HS-5 (cell line): ENCODE measurements at regions not wholly inside any gene's neighbourhood (a gene's known extent, or its start where the extent isn't known, plus 50 kb on each side); places are given as distances from the start of the nearest gene placed in this dataset.
"Not testable (repeated sequence)": the region's sequence is repeated elsewhere in the genome, so short reads cannot be mapped to it uniquely, and the experiment has no call there.

Experiments
- DNase-seq: peaks from one replicate; pipeline ENCODE4 v3.0.0-alpha.2; 2012; ENCODE audit warnings: low read depth

- DNase-seq: no peak
Observed at GRCh38 chr2:16200554-16201193, 260.3 kb downstream of the MYCN start.

DNA sequence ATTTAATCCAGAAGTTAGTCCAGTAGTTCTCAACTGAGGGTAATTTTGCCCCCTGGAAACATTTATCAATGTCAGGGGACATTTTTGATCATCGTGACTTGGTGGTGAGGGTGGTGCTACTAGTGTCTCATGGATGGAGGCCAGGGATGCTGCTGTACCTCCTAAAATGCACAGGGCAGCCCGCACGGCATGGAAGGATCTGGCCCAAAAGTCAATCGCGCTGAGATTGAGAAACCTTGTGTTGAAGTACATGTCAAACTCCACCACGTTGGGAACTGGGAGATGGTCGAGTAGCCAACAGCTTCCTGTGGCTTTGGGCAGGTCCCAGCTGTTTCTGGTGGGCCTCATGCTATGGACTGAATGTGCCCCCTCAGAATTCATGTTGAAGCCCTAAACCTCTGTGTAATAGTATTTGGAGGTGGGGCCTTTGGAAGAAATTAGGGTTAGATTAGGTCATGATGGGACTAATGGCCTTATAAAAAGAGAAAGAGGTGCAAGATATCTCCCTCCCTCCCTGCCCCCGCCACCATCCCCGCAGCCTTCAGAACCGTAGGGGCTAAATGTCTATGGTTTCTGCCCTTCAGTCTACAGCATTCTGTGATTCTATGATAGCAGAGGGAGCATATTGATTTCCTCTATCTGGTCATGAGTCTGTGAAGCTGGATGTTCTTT is 259.7 kb downstream of the MYCN start:
- DNase-seq: no peak

DNA sequence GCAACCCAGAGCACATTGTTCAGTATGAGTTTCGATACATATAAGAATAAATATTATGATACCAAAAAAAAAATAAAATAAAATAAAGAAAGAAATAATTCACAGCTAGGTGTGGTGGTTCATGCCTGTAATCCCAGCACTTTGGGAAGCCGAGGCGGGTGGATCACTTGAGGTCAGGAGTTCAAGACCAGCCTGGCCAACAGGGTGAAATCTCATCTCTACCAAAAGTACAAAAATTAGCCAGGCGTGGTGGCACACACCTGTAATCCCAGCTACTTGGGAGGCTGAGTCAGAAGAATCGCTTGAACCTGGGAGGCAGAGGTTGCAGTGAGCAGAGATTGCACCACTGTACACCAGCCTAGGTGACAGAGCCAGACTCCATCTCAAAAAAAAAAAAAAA is 258.9 kb downstream of the MYCN start:
- DNase-seq: not testable (repeated sequence)

DNA sequence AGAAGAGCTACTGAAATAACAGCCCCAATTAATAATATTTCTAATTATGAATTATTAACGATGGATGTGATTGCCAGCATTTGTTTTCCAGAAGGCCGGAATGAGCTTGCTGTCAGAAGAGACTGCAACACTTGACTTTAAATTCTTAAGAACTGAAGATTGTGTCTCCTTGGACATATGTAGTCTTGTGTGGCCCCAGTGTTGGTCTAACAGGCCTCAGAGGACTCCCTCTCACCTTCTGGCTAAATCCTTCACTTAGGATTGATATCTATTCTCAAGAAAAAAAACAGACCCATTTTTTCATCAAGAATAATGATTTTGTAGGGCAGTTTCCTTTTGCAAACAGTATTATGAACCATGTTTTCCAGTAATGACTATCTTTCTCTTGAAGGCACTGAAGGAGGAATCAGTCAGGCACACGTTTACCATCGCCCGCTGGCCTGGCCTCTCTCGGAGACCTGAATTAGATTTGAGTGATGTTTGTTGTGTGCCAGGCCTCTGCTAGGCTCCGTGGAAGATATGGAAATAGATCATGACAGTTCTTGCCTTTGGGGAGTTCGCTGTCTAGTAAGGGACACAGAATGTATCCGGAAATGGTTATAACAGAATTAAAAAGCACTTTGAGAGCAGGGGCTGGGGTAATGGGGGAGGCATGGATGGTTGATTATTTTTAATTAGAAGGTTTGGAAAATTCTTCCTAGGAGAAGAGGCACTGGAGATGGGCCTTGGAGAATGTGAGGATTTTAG is 258.0 kb downstream of the MYCN start:
- no peak for DNase-seq

DNA sequence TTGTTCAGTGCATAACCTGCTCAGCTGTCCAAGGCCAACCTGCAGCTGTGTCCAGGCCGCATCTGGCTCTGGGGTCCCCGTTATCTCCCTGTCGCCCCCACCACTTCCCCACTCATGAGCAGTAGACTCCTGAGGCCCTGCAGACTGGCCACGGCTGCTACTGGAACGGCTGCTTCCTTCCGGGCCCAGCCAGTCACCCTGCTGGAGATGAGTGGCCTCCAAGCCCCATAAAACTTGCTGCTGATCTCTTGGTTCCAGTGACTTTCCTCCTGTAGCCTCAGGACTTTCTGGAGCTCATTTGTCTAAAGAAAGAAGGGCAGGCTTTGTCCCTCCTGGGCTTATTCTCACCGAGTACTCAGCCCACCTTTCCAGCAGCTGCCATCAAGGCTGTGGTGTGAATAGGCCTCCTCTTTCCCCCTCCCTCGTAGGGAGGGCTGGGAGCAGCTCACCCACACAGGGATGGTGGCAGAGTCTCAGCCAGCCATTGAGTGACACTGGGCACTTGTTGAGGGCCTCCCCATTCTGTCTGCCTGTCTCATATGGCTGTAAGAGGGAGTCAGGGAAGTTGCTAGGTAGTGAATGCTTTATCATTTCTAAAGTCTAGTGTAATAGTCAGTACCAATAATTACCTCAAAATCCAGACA is 257.3 kb downstream of the MYCN start:
- no peak for DNase-seq

- DNase-seq: no peak
Observed at GRCh38 chr2:16196687-16197503, 256.5 kb downstream of the MYCN start.

DNA sequence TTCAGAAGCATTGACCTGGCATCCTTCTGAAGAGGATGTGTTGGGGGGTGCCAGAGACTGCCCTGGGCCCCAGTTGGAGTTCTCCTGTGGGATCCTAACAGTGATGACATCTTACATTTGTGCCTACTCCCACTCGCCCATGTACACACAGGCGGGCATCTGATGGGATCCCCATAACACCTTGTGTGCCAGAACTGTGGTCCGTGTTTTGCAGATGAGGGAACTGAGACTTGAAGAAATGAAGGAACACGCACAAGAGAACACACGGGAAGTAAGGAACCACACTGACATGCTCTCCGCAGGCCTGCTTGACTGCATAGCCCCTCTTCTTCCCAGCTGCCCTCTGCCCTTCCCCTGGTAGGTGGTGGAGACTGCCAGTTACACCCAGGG is 255.3 kb downstream of the MYCN start:
- DNase-seq: no peak

GRCh38 chr2:16194931-16195680 is 254.8 kb downstream of the MYCN start:
- DNase-seq: no peak

DNA sequence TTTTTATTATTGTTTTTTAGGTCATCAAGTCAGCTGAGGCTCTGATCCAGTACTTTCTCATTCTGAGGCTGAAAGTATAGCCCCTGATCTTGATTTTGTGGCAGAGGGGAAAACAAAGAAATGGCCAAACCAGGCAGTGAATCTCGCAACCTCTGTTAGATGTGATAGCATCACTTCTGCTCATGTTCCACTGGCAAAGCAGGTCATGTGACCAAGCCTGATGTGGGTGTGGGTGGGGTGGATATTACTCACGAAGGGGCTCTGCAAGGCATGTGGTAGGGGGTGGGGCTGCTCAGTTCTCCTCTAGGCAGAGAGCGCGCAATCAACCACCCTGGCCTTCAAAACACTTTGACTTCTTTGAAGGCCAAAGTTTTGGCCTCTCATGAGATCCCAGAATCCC is 254.2 kb downstream of the MYCN start:
- no peak for DNase-seq

GRCh38 chr2:16194096-16194390 is 253.7 kb downstream of the MYCN start:
- DNase-seq: no peak

- no peak for DNase-seq
Observed at GRCh38 chr2:16192416-16193216, 252.3 kb downstream of the MYCN start.

DNA sequence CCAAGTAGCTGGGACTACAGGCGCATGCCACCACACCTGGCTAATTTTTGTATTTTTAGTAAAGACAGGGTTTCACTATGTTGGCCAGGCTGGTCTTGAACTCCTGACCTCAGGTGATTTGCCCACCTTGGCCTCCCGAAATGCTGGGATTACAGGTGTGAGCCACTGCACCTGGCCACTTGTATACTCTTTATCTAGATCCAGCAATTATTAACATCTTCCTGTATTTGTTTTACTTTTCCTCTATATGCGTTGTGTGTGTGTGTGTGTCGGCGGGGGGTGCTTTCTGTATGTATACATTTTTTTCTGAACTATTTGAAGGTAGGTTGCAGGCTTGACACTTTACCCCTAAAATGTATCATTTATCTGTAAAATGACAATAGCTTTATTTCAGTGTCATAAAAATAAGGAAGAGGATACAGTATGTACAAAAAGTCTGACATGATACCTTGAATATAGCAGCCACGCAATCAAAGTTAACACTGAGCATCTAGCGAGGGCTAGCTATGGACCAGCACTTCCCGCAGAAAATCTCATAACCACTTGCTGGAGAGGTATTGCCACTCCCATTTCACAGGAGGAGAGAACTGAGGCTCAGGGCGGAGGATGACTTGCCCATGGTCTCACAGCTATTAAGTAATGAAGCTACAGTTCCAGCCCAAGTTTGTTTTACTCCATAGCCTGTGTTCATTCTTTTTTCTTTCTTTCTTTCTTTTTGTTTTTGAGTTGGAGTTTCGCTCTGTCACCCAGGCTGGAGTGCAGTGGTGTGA is 251.3 kb downstream of the MYCN start:
- no peak for DNase-seq

DNA sequence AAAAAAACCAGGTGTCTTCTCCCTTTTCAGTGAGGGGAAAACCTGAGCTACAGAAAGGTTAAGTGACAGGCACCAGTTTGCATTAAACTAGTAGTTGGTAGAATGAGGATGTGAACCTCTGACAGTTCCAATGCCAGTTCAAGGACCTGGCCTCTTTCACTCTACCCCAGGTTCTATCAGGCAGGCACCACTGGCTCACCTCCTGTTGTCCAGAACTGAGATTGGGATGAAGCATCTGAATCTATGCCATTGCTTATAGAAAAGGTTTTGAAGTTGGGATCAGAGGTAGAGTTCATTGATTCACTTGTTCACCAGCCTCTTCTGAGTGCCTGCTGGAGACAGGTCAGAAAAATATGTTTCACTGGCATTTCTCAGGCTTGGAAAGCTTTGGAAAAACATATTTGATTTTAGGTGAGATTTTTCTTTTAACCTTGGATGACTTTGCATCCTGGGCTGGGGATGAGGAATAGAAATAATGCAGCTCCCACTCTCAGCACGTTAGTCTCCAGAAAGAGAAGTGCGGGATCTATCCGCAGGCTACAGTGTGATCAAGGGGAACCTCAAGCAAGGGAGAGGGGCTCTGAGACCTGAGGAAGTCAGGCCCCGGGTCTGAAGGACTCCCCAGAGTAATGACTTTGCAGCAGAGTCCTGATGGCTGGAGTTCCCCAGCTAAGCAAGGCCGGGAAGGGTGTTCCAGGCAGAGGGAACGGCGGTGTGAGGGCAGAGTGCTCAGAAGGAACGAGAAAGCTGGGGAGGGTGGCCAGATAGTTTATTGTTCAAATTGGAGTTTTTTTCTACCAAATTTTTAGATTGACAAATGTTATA is 250.3 kb downstream of the MYCN start:
- DNase-seq: no peak

GRCh38 chr2:16189836-16190160 is 249.4 kb downstream of the MYCN start:
- no peak for DNase-seq

DNA sequence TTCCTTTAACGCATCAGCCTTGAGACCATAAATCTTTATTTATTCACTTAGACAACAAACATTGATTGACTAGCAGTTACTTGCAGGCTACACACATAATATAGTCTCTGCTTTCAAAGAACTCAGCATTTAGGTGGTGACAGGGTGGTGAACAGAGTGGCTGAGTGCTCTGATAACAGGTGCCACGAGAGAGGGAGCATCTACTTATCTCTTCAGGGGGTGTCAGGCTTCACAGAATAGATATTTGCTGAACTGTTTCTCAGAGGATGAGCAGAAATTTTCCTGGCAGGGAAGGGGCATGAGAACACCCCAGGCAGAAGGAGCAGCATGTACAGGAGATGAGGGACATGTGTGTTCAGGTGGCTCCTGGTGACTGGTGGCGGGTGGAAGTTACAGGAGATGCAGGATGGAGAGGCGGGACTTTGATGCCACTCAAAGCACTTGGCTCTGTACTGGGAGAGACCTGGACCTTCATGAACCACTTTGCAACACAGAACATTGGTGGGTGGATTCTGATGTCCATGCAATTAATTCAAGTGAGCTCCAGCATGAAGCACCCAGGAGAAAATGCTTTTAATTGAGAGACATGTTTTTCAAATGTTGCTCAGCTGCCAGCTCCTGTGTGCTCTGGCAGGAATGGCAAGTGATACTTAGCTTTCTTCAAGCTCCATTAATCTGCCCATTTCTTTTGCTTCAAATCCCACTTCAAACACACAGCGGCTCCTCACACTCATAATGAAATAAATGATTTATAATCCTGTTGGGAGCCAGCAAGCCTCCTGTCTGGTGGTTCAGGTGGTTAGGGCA is 248.9 kb downstream of the MYCN start:
- no peak for DNase-seq

- no peak for DNase-seq
Observed at GRCh38 chr2:16188261-16188890, 248.0 kb downstream of the MYCN start.

DNA sequence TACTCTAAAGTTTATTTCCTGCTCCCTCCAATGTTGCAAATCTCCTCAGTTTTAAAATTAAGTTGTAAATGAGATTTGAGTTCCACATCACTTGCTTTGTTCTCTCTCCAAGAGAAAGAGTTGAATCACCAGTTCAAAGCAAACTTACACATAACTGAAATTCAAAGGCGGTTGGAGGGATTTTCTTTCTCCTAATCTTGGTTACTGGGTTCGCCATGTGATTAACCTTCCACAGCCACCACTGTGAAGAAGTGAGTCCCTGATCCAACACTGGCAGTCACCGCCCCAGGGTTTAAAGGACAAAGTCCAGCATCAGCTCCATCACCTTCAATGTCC is 247.1 kb downstream of the MYCN start:
- no peak for DNase-seq
